ENCODE measurements at regions not wholly inside any gene's neighbourhood (a gene's known extent, or its start where the extent isn't known, plus 50 kb on each side); places are given as distances from the start of the nearest gene placed in this dataset.

- POLR2A ChIA-PET = no interaction called here
- DNase-seq (ENCODE audit: extremely low spot score) = no peak
- CTCF ChIA-PET = no interaction called here
- TF ChIP-seq L3MBTL2 (conservative IDR thresholded peaks at IDR 0.05) (no peak), CTBP1 (IDR thresholded peaks at IDR 0.05; ENCODE audit: borderline replicate concordance) (no peak), NFRKB (IDR thresholded peaks at IDR 0.05) (no peak), SP1 (IDR thresholded peaks at IDR 0.05) (no peak), SUZ12 (IDR thresholded peaks at IDR 0.05) (no peak), BHLHE40 (IDR thresholded peaks at IDR 0.05; ENCODE audit: borderline replicate concordance) (no peak), ARNT (IDR thresholded peaks at IDR 0.05) (no peak), PKNOX1 (IDR thresholded peaks at IDR 0.05) (no peak), ELF4 (IDR thresholded peaks at IDR 0.05) (no peak), LEF1 (IDR thresholded peaks at IDR 0.05; ENCODE audit: borderline replicate concordance) (no peak), FOXM1 (IDR thresholded peaks at IDR 0.05; ENCODE audit: borderline replicate concordance) (no peak), TARDBP (IDR thresholded peaks at IDR 0.05) (no peak), ZNF384 (IDR thresholded peaks at IDR 0.05) (no peak), HDGF (IDR thresholded peaks at IDR 0.05; ENCODE audit: borderline replicate concordance) (no peak), FOXK2 (IDR thresholded peaks at IDR 0.05) (no peak), FOXA1 (IDR thresholded peaks at IDR 0.05) (no peak)
These were observed 136.4 kb downstream of the OLFM1 start for GRCh38 chr9:135223831-135224230.

- no peak for DNase-seq (ENCODE audit: extremely low spot score)
- ChIA-PET CTCF (no interaction called here), POLR2A (no interaction called here)
- no peak for TF ChIP-seq SUZ12 (IDR thresholded peaks at IDR 0.05)
- no peak for TF ChIP-seq NFRKB (IDR thresholded peaks at IDR 0.05)
- no peak for TF ChIP-seq FOXK2 (IDR thresholded peaks at IDR 0.05)
- no peak for TF ChIP-seq FOXM1 (IDR thresholded peaks at IDR 0.05; ENCODE audit: borderline replicate concordance)
- TF ChIP-seq ARNT (IDR thresholded peaks at IDR 0.05) = no peak
- TF ChIP-seq BHLHE40 (IDR thresholded peaks at IDR 0.05; ENCODE audit: borderline replicate concordance) = no peak
- TF ChIP-seq ELF4 (IDR thresholded peaks at IDR 0.05) = no peak
- no peak for TF ChIP-seq TARDBP (IDR thresholded peaks at IDR 0.05)
- TF ChIP-seq FOXA1 (IDR thresholded peaks at IDR 0.05) = no peak
- no peak for TF ChIP-seq ZNF384 (IDR thresholded peaks at IDR 0.05)
- no peak for TF ChIP-seq PKNOX1 (IDR thresholded peaks at IDR 0.05)
- TF ChIP-seq CTBP1 (IDR thresholded peaks at IDR 0.05; ENCODE audit: borderline replicate concordance) = no peak
- TF ChIP-seq SP1 (IDR thresholded peaks at IDR 0.05) = no peak
- no peak for TF ChIP-seq L3MBTL2 (conservative IDR thresholded peaks at IDR 0.05)
- TF ChIP-seq HDGF (IDR thresholded peaks at IDR 0.05; ENCODE audit: borderline replicate concordance) = no peak
- no peak for TF ChIP-seq LEF1 (IDR thresholded peaks at IDR 0.05; ENCODE audit: borderline replicate concordance)
These were observed 136.9 kb downstream of the OLFM1 start for GRCh38 chr9:135224286-135224877.

GRCh38 chr9:135224921-135225541, 137.6 kb downstream of the OLFM1 start:
- DNase-seq (ENCODE audit: extremely low spot score) = no peak
- POLR2A ChIA-PET = no interaction called here
- CTCF ChIA-PET = interaction anchor here (0.6 kb wide), 1 partner anchor 280 kb away, joined by 4 read pairs; no protein-coding TSS in a partner anchor
- TF ChIP-seq LEF1 (IDR thresholded peaks at IDR 0.05; ENCODE audit: borderline replicate concordance) = no peak
- no peak for TF ChIP-seq L3MBTL2 (conservative IDR thresholded peaks at IDR 0.05)
- no peak for TF ChIP-seq ELF4 (IDR thresholded peaks at IDR 0.05)
- no peak for TF ChIP-seq BHLHE40 (IDR thresholded peaks at IDR 0.05; ENCODE audit: borderline replicate concordance)
- TF ChIP-seq FOXM1 (IDR thresholded peaks at IDR 0.05; ENCODE audit: borderline replicate concordance) = no peak
- TF ChIP-seq NFRKB (IDR thresholded peaks at IDR 0.05) = no peak
- TF ChIP-seq PKNOX1 (IDR thresholded peaks at IDR 0.05) = no peak
- TF ChIP-seq SUZ12 (IDR thresholded peaks at IDR 0.05) = no peak
- TF ChIP-seq HDGF (IDR thresholded peaks at IDR 0.05; ENCODE audit: borderline replicate concordance) = no peak
- no peak for TF ChIP-seq FOXK2 (IDR thresholded peaks at IDR 0.05)
- TF ChIP-seq FOXA1 (IDR thresholded peaks at IDR 0.05) = no peak
- TF ChIP-seq ZNF384 (IDR thresholded peaks at IDR 0.05) = no peak
- TF ChIP-seq TARDBP (IDR thresholded peaks at IDR 0.05) = no peak
- no peak for TF ChIP-seq ARNT (IDR thresholded peaks at IDR 0.05)
- no peak for TF ChIP-seq SP1 (IDR thresholded peaks at IDR 0.05)

GRCh38 chr9:135225619-135226228, 138.3 kb downstream of the OLFM1 start:
- POLR2A ChIA-PET = no interaction called here
- DNase-seq (ENCODE audit: extremely low spot score) = no peak
- CTCF ChIA-PET = interaction anchor here (0.6 kb wide), 1 partner anchor 279 kb away, joined by 4 read pairs; no protein-coding TSS in a partner anchor
- no peak for TF ChIP-seq FOXK2 (IDR thresholded peaks at IDR 0.05)
- TF ChIP-seq ARNT (IDR thresholded peaks at IDR 0.05) = no peak
- no peak for TF ChIP-seq LEF1 (IDR thresholded peaks at IDR 0.05; ENCODE audit: borderline replicate concordance)
- TF ChIP-seq FOXM1 (IDR thresholded peaks at IDR 0.05; ENCODE audit: borderline replicate concordance) = no peak

GRCh38 chr9:135226369-135227050, 139.0 kb downstream of the OLFM1 start:
- DNase-seq (ENCODE audit: extremely low spot score) = no peak

More at GRCh38 chr9:135226369-135227050, 139.0 kb downstream of the OLFM1 start:
- TF ChIP-seq TARDBP (IDR thresholded peaks at IDR 0.05) = no peak; the same call in 1 of the 2 replicates
- POLR2A ChIA-PET = no interaction called here
- CTCF ChIA-PET = no interaction called here

Measured in HEK293T (cell line).